Endothelial cell of umbilical vein (primary cell): ENCODE measurements at regions not wholly inside any gene's neighbourhood (a gene's known extent, or its start where the extent isn't known, plus 50 kb on each side); places are given as distances from the start of the nearest gene placed in this dataset.

Experiments
- BruUV-seq: library from RNA; stranded (reverse); fragments of 400-500 nt; replicated peaks from 2 replicates; lab custom pipeline; 2021; lab: Mats Ljungman, UMichigan
- CTCF ChIA-PET: fragments of 300-600, 350-600 bp; sonication (Branson Sonifier 250); formaldehyde crosslinking; loops from one replicate; lab custom pipeline; 2021; ENCODE audit warnings: antibody characterized with exemption, inconsistent platforms; lab: Charles Lee
- POLR2A ChIA-PET: fragments of 300-600, 350-600 bp; sonication (Branson Sonifier 250); formaldehyde crosslinking; loops from one replicate; lab custom pipeline; 2021; ENCODE audit warnings: antibody characterized with exemption, inconsistent platforms; lab: Charles Lee
- DNase-seq: peaks from one replicate; pipeline ENCODE4 v3.0.0-alpha.2; 2011; ENCODE audit warnings: low read depth, low spot score
- FAIRE-seq: peaks from 2 replicates; lab custom pipeline; 2011; peaks lifted over from hg19 to GRCh38; lab: Jason Lieb, UNC
- H2AFZ ChIP-seq: 2 replicates; pipeline ENCODE4 v1.6.0; 2012; ENCODE audit warnings: low read depth, low read length, control low read depth, inconsistent platforms
- H3K27ac ChIP-seq: 2 replicates; pipeline ENCODE4 v1.5.1; 2011; ENCODE audit warnings: low read depth, mild to moderate bottlenecking, control low read depth, low read length, moderate library complexity; ENCODE audit not compliant: insufficient read depth
- H3K27me3 ChIP-seq, 2 experiments: 2 replicates each; pipeline versions ENCODE4 v1.6.0 to v1.6.1; 2011; ENCODE audit warnings: low read length in 2 of 2, mixed read lengths in 1 of 2; ENCODE audit not compliant: control insufficient read depth in 2 of 2, insufficient read depth in 2 of 2
- H3K36me3 ChIP-seq, 2 experiments: 2 replicates in 1 of 2; 3 replicates in 1 of 2; pipeline ENCODE4 v1.5.1; 2011; ENCODE audit warnings: low read length in 2 of 2, mild to moderate bottlenecking in 1 of 2, moderate library complexity in 1 of 2; ENCODE audit not compliant: control insufficient read depth in 2 of 2, insufficient read depth in 2 of 2; ENCODE audit errors: extremely low read depth in 1 of 2
- H3K4me1 ChIP-seq: 3 replicates; pipeline ENCODE4 v1.5.1; 2011; ENCODE audit warnings: mild to moderate bottlenecking, low read length; ENCODE audit not compliant: control insufficient read depth, insufficient read depth; ENCODE audit errors: extremely low read depth
- H3K4me2 ChIP-seq: 2 replicates; pipeline ENCODE4 v1.6.1; 2011; ENCODE audit warnings: low read length, control low read depth, mixed read lengths; ENCODE audit not compliant: insufficient read depth
- H3K4me3 ChIP-seq, 3 experiments: fragments of 200-600 bp in 1 of 3; sonication (generic), shearing (Covaris generic) in 1 of 3; replicated peaks in 1 of 3; 2 replicates each; pipeline ENCODE4 v1.5.1; 2011 to 2016; ENCODE audit warnings: control low read depth in 3 of 3, low read length in 3 of 3, mild to moderate bottlenecking in 2 of 3, inconsistent platforms in 1 of 3, low read depth in 1 of 3, moderate library complexity in 1 of 3; ENCODE audit not compliant: insufficient read depth in 1 of 3
- H3K79me2 ChIP-seq: 2 replicates; pipeline ENCODE4 v1.6.0; 2012; ENCODE audit warnings: low read length, inconsistent platforms; ENCODE audit not compliant: control insufficient read depth, insufficient read depth
- H3K9ac ChIP-seq: replicated peaks from 2 replicates; pipeline ENCODE3; 2011; ENCODE audit warnings: low read length, control low read depth; ENCODE audit not compliant: insufficient read depth; ENCODE audit errors: extremely low read depth
- H3K9me1 ChIP-seq: replicated peaks from 3 replicates; pipeline ENCODE4 v1.6.0; 2011; ENCODE audit warnings: mild to moderate bottlenecking, low read length; ENCODE audit not compliant: control insufficient read depth, insufficient read depth; ENCODE audit errors: extremely low read depth
- H3K9me3 ChIP-seq: replicated peaks from 2 replicates; pipeline ENCODE4 v1.5.1; 2012; ENCODE audit warnings: low read length, inconsistent platforms; ENCODE audit not compliant: control insufficient read depth, insufficient read depth
- H4K20me1 ChIP-seq: replicated peaks from 2 replicates; pipeline ENCODE3; 2011; ENCODE audit warnings: mild to moderate bottlenecking, low read length; ENCODE audit not compliant: control insufficient read depth, insufficient read depth; ENCODE audit errors: extremely low read depth
- CTCF ChIP-seq, 2 donors: IDR thresholded peaks; 1 replicate in 1 of 2; 2 replicates in 1 of 2; pipeline ENCODE4 v1.5.1; 2011; ENCODE audit warnings: low read length in 2 of 2, mild to moderate bottlenecking in 2 of 2, moderate library complexity in 2 of 2, control low read depth in 1 of 2, inconsistent platforms in 1 of 2, low read depth in 1 of 2; ENCODE audit not compliant: insufficient read depth in 1 of 2; ENCODE audit errors: extremely low read depth in 1 of 2
- EZH2 ChIP-seq: IDR thresholded peaks from 2 replicates; pipeline ENCODE4 v1.6.1; 2012; ENCODE audit warnings: borderline replicate concordance, low read depth, mild to moderate bottlenecking, moderate library complexity, low read length, inconsistent platforms; ENCODE audit not compliant: severe bottlenecking
- FOS ChIP-seq: IDR thresholded peaks from 2 replicates; pipeline ENCODE4 v1.6.1; 2011; ENCODE audit warnings: mild to moderate bottlenecking, low read length, moderate library complexity, borderline replicate concordance; ENCODE audit not compliant: insufficient read depth
- GATA2 ChIP-seq: IDR thresholded peaks from 2 replicates; pipeline ENCODE4 v1.7.0; 2011; ENCODE audit warnings: low read depth, mild to moderate bottlenecking, moderate library complexity, mixed read lengths, low read length; ENCODE audit not compliant: insufficient read length, insufficient read depth
- JUN ChIP-seq: IDR thresholded peaks from 2 replicates; pipeline ENCODE4 v1.6.1; 2011; ENCODE audit warnings: borderline replicate concordance, low read depth; ENCODE audit not compliant: insufficient read length, insufficient read depth
- MAX ChIP-seq: IDR thresholded peaks from 2 replicates; pipeline ENCODE4 v1.6.1; 2011; ENCODE audit not compliant: insufficient read depth, insufficient read length
- MYC ChIP-seq: IDR thresholded peaks from one replicate; pipeline ENCODE4 v1.6.1; 2011; ENCODE audit warnings: mild to moderate bottlenecking, low read depth, low read length
- POLR2A ChIP-seq: IDR thresholded peaks from 2 replicates; pipeline ENCODE4 v1.6.1; 2012; ENCODE audit warnings: low read depth, mild to moderate bottlenecking, control low read depth, low read length
- POLR2AphosphoS5 ChIP-seq: IDR thresholded peaks from 2 replicates; pipeline ENCODE4 v1.6.1; 2012; ENCODE audit warnings: low read depth, mild to moderate bottlenecking, control low read depth, low read length, moderate library complexity; ENCODE audit not compliant: insufficient read depth
- dilution Hi-C: fragments of 300-500 bp; cut with MboI; formaldehyde crosslinking; loops from one replicate; pipeline ENCODE4 v1.15.0; 2019; ENCODE audit warnings: low sequenced_read_pairs; ENCODE audit not compliant: extremely low pct_ligation_motif_present
- intact Hi-C: fragments of 100-400 bp; cut with micrococcal nuclease; formaldehyde crosslinking; loops from one replicate; pipeline ENCODE4 v1.10.0; 2022

GRCh38 chr7:55276572-55277295 lies 88.4 kb upstream of the LANCL2 start:
- no peaks in the 10 kb centered on the region for H3K9me3 ChIP-seq
- H2AFZ ChIP-seq, result no peak overlapping the region
- DNase-seq (no peak), FAIRE-seq (no peak)
- no peaks in the 10 kb centered on the region for H3K9me1 ChIP-seq
- H3K79me2 ChIP-seq, result no peaks in the 10 kb centered on the region
- no peaks in the 10 kb centered on the region for H4K20me1 ChIP-seq
- no peaks in the 10 kb centered on the region for H3K36me3 ChIP-seq
- peaks cover 0 to 5% of the 10 kb centered on the region in 2 experiments for H3K27me3 ChIP-seq
- H3K4me2 ChIP-seq, result no peak overlapping the region
- dilution Hi-C loops (no loop called here), intact Hi-C loops (no loop called here)
- H3K9ac ChIP-seq, result no peak overlapping the region
- BruUV-seq, result no TSS peak
- ChIA-PET CTCF (interaction anchor here (0.9 to 13.6 kb wide), 5 partner anchors 12 to 503 kb away, joined by 3 to 165 read pairs (median 4); no protein-coding TSS in a partner anchor), POLR2A (no interaction called here)
- TF ChIP-seq MAX (no peak), MYC (no peak), POLR2AphosphoS5 (no peak), GATA2 (no peak), JUN (no peak), EZH2 (no peak), CTCF (IDR thresholded peaks at IDR 0.05; ENCODE audit: extremely low read depth in 1 of 2, insufficient read depth in 1 of 2, low read depth in 1 of 2, low read length in 2 of 2) (no peak), FOS (no peak), POLR2A (no peak)
- no peak overlapping the region for H3K4me3 ChIP-seq
- no peaks in the 10 kb centered on the region for H3K4me1 ChIP-seq
- no peak overlapping the region for H3K27ac ChIP-seq
